ENCODE measurements at regions not wholly inside any gene's neighbourhood (a gene's known extent, or its start where the extent isn't known, plus 50 kb on each side); places are given as distances from the start of the nearest gene placed in this dataset.

- no peak for DNase-seq
These were observed 115.1 kb downstream of the RHOU start for GRCh38 chr1:228850141-228851100.

GRCh38 chr1:228851193-228851592 is 115.9 kb downstream of the RHOU start:
- DNase-seq: no peak

GRCh38 chr1:228851618-228852017 is 116.3 kb downstream of the RHOU start:
- peak; percentile 39 to 73 for DNase-seq

- no peak for DNase-seq
These were observed 116.7 kb downstream of the RHOU start for GRCh38 chr1:228852024-228852423.

GRCh38 chr1:228852511-228853088 is 117.3 kb downstream of the RHOU start:
- no peak for DNase-seq

- no peak for DNase-seq
These were observed 117.9 kb downstream of the RHOU start for GRCh38 chr1:228853191-228853590.

- DNase-seq: no peak
These were observed 118.4 kb downstream of the RHOU start for GRCh38 chr1:228853637-228854036.

GRCh38 chr1:228854907-228855306 is 119.6 kb downstream of the RHOU start:
- DNase-seq: no peak

GRCh38 chr1:228857611-228858010 is 122.3 kb downstream of the RHOU start:
- DNase-seq: no peak

GRCh38 chr1:228860911-228861831 is 125.9 kb downstream of the RHOU start:
- DNase-seq: no peak

GRCh38 chr1:228861832-228862180 is 126.5 kb downstream of the RHOU start:
- DNase-seq: no peak

- DNase-seq: no peak
These were observed 127.5 kb downstream of the RHOU start for GRCh38 chr1:228862542-228863505.

GRCh38 chr1:228863776-228864175 is 128.5 kb downstream of the RHOU start:
- DNase-seq: no peak

- peak in 1 of 2 experiments; percentile 11 for DNase-seq
These were observed 130.5 kb downstream of the RHOU start for GRCh38 chr1:228865627-228866330.

GRCh38 chr1:228866468-228866867 is 131.2 kb downstream of the RHOU start:
- no peak for DNase-seq

- peak; percentile 77 to 93 for DNase-seq
These were observed 132.1 kb downstream of the RHOU start for GRCh38 chr1:228867108-228867950.

- DNase-seq: peak; percentile 9 to 67
These were observed 132.9 kb downstream of the RHOU start for GRCh38 chr1:228867951-228868730.

- peak in 1 of 2 experiments; percentile 3 for DNase-seq
These were observed 133.4 kb downstream of the RHOU start for GRCh38 chr1:228868731-228869024.

- no peak for DNase-seq
These were observed 134.1 kb downstream of the RHOU start for GRCh38 chr1:228869312-228869824.
